Right lobe of liver (tissue), 4 donors: ENCODE measurements at regions not wholly inside any gene's neighbourhood (a gene's known extent, or its start where the extent isn't known, plus 50 kb on each side); places are given as distances from the start of the nearest gene placed in this dataset.

Source experiments
- POLR2A ChIP-seq: fragments of 450-650 bp; IDR thresholded peaks from one replicate; pipeline ENCODE4 v1.6.1; 2017; ENCODE audit warnings: antibody characterized with exemption, mild to moderate bottlenecking
- TF ChIP-seq, protein P1 (sequence below), 4 donors: fragments of 200-600 bp in 3 of 4; fragments of 450-650 bp in 1 of 4; IDR thresholded peaks; one replicate each; pipeline versions ENCODE4 v1.5.1 to v1.8.0; 2016 to 2022; ENCODE audit warnings: antibody characterized with exemption in 4 of 4, mild to moderate bottlenecking in 2 of 4
- donor health status: DM: no; HTN: no; CAD: no.
- donor health status: DM: no; HTN: no; CAD: no.
- donor health status: DM: no; HTN: yes; CAD: no.

DNA sequence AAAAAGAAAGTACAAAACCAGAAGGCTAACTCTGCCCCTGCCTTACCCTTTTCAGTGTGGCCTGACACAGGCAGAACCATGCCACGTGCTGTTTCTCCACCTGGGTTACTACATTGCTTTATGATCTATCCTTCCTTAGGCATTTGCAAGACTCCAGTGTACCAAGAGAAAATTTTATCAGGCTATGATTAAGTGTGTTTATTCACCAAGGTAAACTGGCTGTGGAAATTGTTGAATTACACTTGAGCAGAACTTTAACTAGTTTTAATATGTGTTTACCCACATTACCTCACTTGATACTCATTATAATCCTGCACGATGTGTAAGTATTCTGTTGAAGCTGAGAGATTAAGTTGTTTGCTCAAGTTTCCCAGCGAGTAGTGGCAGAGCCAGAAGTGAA lies 129.7 kb upstream of the MYOCD start:
- TF ChIP-seq, protein P1, sequence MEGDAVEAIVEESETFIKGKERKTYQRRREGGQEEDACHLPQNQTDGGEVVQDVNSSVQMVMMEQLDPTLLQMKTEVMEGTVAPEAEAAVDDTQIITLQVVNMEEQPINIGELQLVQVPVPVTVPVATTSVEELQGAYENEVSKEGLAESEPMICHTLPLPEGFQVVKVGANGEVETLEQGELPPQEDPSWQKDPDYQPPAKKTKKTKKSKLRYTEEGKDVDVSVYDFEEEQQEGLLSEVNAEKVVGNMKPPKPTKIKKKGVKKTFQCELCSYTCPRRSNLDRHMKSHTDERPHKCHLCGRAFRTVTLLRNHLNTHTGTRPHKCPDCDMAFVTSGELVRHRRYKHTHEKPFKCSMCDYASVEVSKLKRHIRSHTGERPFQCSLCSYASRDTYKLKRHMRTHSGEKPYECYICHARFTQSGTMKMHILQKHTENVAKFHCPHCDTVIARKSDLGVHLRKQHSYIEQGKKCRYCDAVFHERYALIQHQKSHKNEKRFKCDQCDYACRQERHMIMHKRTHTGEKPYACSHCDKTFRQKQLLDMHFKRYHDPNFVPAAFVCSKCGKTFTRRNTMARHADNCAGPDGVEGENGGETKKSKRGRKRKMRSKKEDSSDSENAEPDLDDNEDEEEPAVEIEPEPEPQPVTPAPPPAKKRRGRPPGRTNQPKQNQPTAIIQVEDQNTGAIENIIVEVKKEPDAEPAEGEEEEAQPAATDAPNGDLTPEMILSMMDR (IDR thresholded peaks at IDR 0.05) = no peak
- no peak for TF ChIP-seq POLR2A
